Nephron progenitor cell (in vitro differentiated cells): ENCODE measurements at regions not wholly inside any gene's neighbourhood (a gene's known extent, or its start where the extent isn't known, plus 50 kb on each side); places are given as distances from the start of the nearest gene placed in this dataset.

Experiments
- DNase-seq: peaks from one replicate; pipeline ENCODE4 v3.0.0; 2021
- H3K27ac Mint-ChIP-seq: 2 replicates; pipeline ENCODE4 v1.8.0; 2021; ENCODE audit warnings: mild to moderate bottlenecking, moderate library complexity, mixed read lengths
- H3K27me3 Mint-ChIP-seq: 2 replicates; pipeline ENCODE4 v1.8.0; 2021; ENCODE audit warnings: mild to moderate bottlenecking, low read depth, mixed read lengths; ENCODE audit not compliant: poor library complexity
- H3K36me3 Mint-ChIP-seq: 2 replicates; pipeline ENCODE4 v1.8.0; 2021; ENCODE audit warnings: low read depth, mixed read lengths
- H3K4me1 Mint-ChIP-seq: 2 replicates; pipeline ENCODE4 v1.8.0; 2021; ENCODE audit warnings: mixed read lengths
- H3K4me3 Mint-ChIP-seq: 2 replicates; pipeline ENCODE4 v1.8.0; 2021; ENCODE audit warnings: mild to moderate bottlenecking, moderate library complexity, mixed read lengths
- H3K9me3 Mint-ChIP-seq: 2 replicates; pipeline ENCODE4 v1.8.0; 2021; ENCODE audit warnings: mild to moderate bottlenecking, moderate library complexity, mixed read lengths
- TF ChIP-seq, protein P1 (sequence below): fragments of 200-600 bp; sonication (generic); IDR thresholded peaks from 2 replicates; pipeline ENCODE4 v1.5.0; 2021; ENCODE audit warnings: antibody characterized with exemption

DNA sequence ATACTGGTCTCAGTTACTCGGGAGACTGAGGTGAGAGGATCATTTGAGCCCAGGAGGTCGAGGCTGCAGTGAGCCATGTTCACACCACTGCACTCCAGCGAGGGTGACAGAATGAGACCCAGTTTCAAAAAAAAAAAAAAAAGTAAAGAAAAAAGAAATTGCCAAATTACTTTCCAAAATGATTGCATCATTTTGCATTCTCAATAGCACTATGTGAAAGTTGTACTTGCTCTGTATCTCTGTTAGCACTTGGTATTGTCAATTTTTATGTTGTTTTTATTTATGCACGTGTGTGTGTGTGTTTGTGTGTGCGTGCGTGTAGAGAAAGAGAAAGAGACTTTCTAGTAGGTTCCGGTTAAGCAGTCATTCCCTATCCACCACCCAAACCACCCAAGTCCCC is 328.4 kb downstream of the RAB3C start:
- Mint-ChIP-seq H3K4me1 (no peaks in the 10 kb centered on the region), H3K27ac (no peak overlapping the region), H3K4me3 (no peak overlapping the region), H3K27me3 (peaks cover 4% of the 10 kb centered on the region), H3K9me3 (peaks cover 25% of the 10 kb centered on the region), H3K36me3 (peaks cover 14% of the 10 kb centered on the region)
- no peak for DNase-seq
- TF ChIP-seq, protein P1, sequence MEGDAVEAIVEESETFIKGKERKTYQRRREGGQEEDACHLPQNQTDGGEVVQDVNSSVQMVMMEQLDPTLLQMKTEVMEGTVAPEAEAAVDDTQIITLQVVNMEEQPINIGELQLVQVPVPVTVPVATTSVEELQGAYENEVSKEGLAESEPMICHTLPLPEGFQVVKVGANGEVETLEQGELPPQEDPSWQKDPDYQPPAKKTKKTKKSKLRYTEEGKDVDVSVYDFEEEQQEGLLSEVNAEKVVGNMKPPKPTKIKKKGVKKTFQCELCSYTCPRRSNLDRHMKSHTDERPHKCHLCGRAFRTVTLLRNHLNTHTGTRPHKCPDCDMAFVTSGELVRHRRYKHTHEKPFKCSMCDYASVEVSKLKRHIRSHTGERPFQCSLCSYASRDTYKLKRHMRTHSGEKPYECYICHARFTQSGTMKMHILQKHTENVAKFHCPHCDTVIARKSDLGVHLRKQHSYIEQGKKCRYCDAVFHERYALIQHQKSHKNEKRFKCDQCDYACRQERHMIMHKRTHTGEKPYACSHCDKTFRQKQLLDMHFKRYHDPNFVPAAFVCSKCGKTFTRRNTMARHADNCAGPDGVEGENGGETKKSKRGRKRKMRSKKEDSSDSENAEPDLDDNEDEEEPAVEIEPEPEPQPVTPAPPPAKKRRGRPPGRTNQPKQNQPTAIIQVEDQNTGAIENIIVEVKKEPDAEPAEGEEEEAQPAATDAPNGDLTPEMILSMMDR = no peak

DNA sequence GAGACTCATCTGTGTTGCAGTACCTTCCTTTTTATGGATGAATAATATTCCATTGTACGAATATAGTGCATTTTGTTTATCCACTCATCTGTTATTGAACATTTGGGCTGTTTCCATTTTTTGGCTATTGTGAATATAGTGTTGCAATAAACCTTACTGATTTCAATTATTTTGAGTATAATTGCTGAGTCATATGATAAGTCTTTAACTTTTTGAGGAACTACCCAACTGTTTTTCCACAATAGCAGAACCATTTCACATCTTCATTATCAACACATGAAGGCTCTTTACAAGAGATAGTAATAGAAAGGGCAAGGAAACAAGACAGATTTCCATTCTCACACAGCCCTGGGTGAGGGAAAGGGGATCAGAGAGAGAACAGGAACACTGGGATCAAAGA is 329.2 kb downstream of the RAB3C start:
- H3K4me3 Mint-ChIP-seq = no peak overlapping the region
- no peak overlapping the region for H3K27ac Mint-ChIP-seq
- TF ChIP-seq, protein P1 = no peak
- no peak for DNase-seq
- H3K4me1 Mint-ChIP-seq = no peaks in the 10 kb centered on the region
- peaks cover 21% of the 10 kb centered on the region for H3K9me3 Mint-ChIP-seq
- H3K27me3 Mint-ChIP-seq = peaks cover 8% of the 10 kb centered on the region
- peaks cover 14% of the 10 kb centered on the region for H3K36me3 Mint-ChIP-seq

DNA sequence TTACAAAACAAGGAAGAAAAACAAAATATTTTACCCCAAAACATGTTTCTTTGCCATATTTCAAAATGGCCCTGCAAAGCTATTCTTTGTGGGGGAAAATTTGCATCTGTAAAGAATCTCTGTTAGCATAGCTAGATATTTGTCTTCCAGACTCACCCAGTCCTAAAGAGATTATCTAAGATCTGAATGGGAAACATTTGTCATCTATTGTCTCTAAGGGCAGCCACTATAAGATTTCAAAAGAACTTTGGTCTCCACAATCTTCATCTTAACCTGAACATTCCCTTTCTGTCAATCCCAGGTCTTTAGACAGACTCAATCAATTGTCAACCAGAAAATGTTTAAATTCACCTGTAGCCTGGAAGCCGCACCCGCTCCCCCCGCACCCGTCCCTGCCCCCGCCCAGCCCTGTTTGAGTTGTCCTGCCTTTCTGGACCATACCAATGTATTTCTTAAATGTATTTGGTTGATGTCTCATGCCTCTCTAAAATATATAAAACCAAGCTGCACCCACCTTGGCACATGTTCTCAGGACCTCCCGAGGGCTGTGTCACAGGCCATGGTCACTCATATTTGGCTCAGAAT is 330.6 kb downstream of the RAB3C start:
- DNase-seq = no peak
- H3K9me3 Mint-ChIP-seq = peaks cover 21% of the 10 kb centered on the region
- no peak overlapping the region for H3K27ac Mint-ChIP-seq
- peaks cover 10% of the 10 kb centered on the region for H3K4me1 Mint-ChIP-seq
- TF ChIP-seq, protein P1 = no peak
- H3K27me3 Mint-ChIP-seq = peaks cover 8% of the 10 kb centered on the region
- H3K4me3 Mint-ChIP-seq = no peak overlapping the region
- peaks cover 14% of the 10 kb centered on the region for H3K36me3 Mint-ChIP-seq

DNA sequence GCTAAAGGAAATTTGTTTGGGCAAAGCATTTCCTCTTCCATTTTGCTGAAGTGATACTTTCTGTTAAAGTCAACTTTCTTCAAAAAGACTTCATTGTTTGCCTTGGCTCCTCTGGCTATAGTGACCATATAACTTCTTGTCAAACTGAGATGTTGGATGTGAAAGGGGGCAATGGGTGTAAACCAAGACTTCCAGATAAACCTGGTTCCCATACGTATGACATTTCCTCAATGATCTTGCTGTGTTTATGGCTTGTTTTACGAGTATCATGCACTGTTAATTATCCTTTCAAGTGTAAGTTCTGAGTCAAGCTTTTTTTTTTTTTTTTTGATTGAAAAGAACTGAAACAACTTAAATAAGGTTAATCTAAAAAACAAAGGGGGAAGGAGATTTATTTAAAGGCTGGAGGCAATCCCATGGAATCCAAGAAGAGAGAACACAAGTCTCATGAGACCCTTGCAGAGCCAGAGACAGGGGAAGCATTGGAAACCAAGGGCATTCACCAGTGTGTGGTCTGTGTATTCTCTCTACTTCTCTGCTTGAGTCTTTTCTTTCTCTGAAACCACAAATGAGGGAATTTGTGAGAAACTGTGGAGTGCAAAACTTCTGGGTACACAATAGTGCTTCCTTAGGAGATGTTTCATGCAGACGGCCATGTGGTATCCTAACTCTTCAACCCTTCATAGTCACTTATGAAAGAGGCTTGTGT is 335.3 kb downstream of the RAB3C start:
- peak overlapping the region; percentile 27 for H3K27ac Mint-ChIP-seq
- H3K4me1 Mint-ChIP-seq = peaks cover 41% of the 10 kb centered on the region
- DNase-seq = no peak
- no peaks in the 10 kb centered on the region for H3K36me3 Mint-ChIP-seq
- H3K9me3 Mint-ChIP-seq = no peaks in the 10 kb centered on the region
- TF ChIP-seq, protein P1 = no peak
- peaks cover 8% of the 10 kb centered on the region for H3K27me3 Mint-ChIP-seq
- no peak overlapping the region for H3K4me3 Mint-ChIP-seq
